GM19463 (cell line): ENCODE measurements at regions not wholly inside any gene's neighbourhood (a gene's known extent, or its start where the extent isn't known, plus 50 kb on each side); places are given as distances from the start of the nearest gene placed in this dataset.
"Not testable (repeated sequence)": the region's sequence is repeated elsewhere in the genome, so short reads cannot be mapped to it uniquely, and the experiment has no call there.

Experiments used
- ATAC-seq: cut with Tn5 transposase; IDR thresholded peaks from one replicate; pipeline ENCODE4 v1.9.1; 2021; ENCODE audit warnings: mild to moderate bottlenecking, moderate library complexity; ENCODE audit not compliant: unreplicated experiment

DNA sequence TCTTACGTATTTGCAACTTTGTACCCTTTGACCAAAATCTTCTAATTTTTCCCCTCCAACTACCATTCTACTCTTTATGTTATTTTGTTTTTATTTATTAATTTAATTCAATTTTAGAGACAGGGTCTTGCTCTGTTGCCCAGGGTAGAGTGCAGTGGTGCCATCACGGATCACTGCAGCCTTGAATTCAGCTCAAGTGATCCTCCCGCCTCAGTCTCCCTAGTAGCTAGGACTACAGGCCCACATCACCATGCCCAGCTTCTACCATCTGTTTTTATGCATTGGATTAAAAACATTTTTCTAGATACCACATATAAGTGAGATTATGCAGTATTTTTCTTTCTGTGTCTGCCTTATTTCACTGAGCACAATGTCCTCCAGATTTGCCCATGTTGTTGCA is 2912.5 kb downstream of the RPIA start:
- ATAC-seq, result not testable (repeated sequence)

DNA sequence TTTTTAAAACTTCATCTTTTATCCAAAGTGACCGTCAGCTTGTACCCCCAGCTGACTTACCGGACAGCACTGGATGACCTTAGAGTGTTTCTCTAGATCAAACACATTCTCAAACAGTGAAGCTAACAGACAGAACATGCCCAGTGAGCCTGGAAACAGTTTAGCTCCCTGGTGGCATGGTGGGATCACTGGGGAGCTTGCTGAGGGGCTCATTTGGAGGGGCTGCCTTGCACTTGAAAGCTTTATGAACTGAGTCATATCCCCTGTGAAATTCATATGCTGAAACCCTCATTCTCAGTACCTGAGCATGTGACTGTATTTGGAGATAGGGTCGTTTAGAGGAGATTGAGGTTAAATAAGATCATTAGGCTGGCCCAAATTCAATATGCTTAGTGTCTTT is 2913.2 kb downstream of the RPIA start:
- ATAC-seq, result not testable (repeated sequence)

DNA sequence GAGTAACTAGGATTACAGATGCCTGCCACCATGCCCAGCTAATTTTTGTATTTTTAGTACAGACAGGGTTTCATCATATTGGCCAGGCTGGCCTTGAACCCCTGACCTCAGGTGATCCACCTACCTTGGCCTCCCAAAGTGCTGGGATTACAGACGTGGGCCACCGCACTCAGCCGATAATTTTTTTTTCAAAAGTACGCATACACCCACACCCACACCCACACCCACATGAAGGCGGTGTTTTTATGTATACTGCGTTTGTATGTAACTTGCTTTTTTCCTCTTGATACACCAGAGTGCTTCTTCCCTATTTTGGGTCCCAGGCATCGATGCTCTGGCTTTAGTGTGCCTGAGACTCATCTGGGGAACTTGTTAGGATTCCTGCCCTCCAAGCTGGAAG is 2932.3 kb downstream of the RPIA start:
- ATAC-seq, result not testable (repeated sequence)

DNA sequence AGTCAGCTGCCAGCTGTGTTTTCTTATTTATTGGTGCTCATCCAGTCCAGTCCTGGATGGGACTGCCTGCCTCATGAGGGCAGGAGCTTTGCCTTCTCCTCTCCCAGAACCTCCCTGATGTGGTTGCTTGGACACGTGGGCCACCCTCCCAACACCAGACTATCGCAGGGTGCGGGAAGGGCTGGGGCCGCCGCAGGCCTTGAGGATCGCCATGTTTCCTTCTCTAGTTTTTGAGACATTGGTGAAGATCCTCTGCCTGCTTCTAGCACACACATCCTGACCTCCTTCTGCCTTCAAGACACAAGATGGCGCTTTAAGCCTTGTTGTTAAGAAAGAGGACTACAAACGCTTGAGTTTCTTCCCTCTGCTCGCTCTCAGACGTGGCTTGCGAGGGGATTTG is 2937.0 kb downstream of the RPIA start:
- not testable (repeated sequence) for ATAC-seq

DNA sequence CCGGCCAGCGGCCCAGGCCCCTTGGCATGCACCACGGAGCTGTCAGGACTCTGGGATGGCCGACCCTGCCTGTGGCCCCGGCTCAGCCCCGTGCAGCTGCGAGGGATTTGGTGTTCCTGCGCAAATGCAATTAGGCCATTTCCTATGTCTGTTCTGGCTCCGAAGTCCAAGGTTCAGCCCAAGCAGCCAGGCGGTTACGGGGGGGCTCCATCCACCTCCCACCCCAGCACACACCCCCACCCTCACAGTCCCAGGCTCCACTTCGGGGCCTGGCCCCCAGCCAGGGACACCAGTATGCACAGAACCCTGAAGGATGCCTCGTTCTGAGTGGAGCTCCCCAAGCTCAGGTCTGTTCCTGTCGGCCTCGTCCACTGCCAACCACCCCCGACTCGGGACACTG is 2965.7 kb downstream of the RPIA start:
- ATAC-seq, result not testable (repeated sequence)

DNA sequence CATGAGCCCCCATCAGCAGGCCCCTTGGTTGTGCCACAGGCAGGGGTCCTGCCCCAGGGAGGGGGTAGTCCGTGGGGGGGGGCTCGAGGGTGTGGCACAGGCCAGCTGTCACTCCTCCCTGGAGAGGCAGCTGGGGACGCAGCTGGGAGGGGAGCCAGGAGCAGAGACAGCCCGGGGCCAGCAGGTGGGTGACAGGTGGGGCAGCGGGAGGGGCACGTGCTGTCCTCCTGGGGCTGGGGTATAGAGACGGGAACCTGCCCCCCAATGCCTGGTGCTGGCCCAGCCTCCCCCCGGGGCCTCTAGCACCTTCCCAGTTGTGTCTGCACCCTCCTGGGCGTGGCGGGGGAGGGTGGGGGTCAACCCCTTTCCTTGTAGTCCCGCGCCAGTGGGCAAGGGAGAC is 2966.9 kb downstream of the RPIA start:
- ATAC-seq, result not testable (repeated sequence)

DNA sequence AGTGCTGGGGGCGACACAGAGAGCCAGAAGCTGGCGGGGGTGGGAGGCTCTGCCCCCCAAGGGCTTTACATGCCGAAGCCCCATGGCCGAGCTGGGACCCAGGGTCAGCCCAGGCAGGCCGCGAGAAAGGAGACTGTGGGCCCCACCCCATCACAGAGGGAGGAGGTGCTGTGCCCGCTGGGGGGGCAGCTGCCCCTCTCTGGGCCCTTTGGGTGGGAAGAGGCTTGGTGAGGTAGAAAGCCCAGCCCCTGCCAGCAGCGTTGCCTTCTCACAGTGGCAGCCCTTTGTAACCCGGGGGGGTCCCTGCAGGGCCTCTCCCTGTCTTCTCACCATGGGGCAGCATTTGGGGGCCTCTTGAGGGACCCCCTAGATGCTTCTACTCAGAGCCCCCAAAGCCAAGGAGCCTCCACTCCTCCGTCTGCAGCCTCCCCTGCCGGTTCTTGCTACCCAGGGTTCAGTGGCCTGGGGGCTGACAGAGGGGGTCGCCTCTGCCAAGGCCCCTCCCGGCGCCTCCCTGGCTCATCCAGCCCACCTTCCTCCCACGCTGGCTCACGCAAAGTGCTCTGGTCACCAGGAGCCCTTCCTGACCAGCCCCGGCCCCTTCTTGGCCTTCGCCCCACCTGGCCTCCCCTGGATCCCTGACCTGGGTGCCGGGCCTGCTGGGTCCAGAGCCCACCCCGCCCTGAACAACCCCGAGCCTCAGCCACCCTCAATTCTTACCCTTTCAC is 2967.9 kb downstream of the RPIA start:
- not testable (repeated sequence) for ATAC-seq

DNA sequence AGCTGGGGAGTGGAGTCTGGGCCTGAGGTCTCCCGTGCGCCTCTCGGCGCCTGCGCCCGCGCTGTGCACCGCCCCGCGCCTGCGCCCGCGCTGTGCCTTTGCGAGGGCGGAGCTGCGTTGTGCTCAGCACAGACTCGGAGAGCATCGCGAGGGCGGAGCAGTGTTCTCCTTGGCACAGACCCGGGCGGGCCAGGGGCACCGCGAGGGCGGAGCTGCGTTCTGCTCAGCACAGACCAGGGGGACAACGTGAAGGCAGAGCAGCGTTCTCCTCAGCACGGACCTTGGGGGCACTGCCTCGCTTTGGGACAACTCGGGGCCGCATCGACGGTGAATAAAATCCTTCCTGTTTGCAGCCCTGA is 2968.4 kb downstream of the RPIA start:
- peak; percentile 100 for ATAC-seq

DNA sequence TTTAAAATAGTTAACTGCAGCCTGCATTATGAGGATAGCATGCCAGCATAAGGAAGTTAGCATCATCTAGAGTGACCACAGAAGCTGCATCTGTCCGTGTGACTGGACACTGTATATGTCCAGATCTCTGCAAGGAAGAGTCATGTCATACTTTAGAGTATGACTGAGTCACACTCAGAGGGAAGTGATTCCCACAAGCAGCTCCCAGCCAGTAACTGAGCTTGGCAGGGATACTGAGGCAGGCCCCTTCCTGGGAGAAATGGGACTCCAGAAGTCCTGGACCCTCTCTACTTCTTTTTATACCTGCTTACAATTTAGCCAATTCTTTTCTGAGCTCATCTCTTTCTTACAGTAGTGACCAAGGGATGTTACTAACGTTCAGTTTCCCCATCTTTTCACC is 2975.9 kb downstream of the RPIA start:
- ATAC-seq, result not testable (repeated sequence)

DNA sequence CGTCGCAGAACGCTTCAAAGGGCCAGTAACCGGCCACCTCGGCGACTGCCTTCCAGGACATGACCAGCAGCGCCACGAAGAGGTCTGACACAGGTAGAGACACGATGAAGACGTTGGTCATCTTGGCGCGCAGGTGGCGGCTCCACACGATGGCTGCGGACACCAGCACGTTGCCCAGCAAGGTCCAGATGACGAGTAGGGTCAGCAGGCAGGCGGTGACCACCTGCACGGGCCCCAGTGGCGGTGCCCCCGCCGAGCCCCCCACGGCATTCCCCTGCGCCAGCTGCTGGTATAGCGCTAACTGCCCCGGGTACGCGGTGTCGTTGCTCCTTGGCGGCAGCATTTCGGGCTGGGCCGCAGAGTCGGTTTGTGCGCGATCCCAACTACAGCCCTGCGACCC is 2994.1 kb downstream of the RPIA start:
- not testable (repeated sequence) for ATAC-seq

DNA sequence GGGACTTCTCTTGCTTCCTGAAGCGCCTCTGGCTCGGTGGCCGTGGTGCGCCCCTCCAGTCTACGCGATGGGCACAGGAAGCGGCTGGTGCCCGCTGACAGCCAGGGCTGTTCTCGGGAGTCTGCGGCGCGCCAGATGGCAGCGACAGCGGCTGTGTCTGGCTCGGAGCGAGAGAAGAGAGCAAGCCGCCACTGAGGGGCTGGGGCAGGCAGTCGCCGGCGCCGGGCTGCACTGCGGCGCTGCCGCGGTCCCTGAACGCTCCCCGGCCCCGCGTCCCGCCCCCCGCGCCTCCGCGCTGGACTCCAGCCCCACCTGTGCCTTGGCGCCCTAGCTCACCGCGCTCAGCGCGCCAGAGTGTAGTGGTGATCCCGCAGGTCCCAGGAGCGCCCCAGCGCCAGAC is 2994.6 kb downstream of the RPIA start:
- not testable (repeated sequence) for ATAC-seq
